Endothelial cell of umbilical vein (primary cell): ENCODE measurements at regions not wholly inside any gene's neighbourhood (a gene's known extent, or its start where the extent isn't known, plus 50 kb on each side); places are given as distances from the start of the nearest gene placed in this dataset.

Experiments used
- CTCF ChIP-seq, 2 donors: IDR thresholded peaks; 1 replicate in 1 of 2; 2 replicates in 1 of 2; pipeline ENCODE4 v1.5.1; 2011; ENCODE audit warnings: low read length in 2 of 2, mild to moderate bottlenecking in 2 of 2, moderate library complexity in 2 of 2, control low read depth in 1 of 2, inconsistent platforms in 1 of 2, low read depth in 1 of 2; ENCODE audit not compliant: insufficient read depth in 1 of 2; ENCODE audit errors: extremely low read depth in 1 of 2
- EZH2 ChIP-seq: IDR thresholded peaks from 2 replicates; pipeline ENCODE4 v1.6.1; 2012; ENCODE audit warnings: borderline replicate concordance, low read depth, mild to moderate bottlenecking, moderate library complexity, low read length, inconsistent platforms; ENCODE audit not compliant: severe bottlenecking
- FOS ChIP-seq: IDR thresholded peaks from 2 replicates; pipeline ENCODE4 v1.6.1; 2011; ENCODE audit warnings: mild to moderate bottlenecking, low read length, moderate library complexity, borderline replicate concordance; ENCODE audit not compliant: insufficient read depth
- GATA2 ChIP-seq: IDR thresholded peaks from 2 replicates; pipeline ENCODE4 v1.7.0; 2011; ENCODE audit warnings: low read depth, mild to moderate bottlenecking, moderate library complexity, mixed read lengths, low read length; ENCODE audit not compliant: insufficient read length, insufficient read depth
- JUN ChIP-seq: IDR thresholded peaks from 2 replicates; pipeline ENCODE4 v1.6.1; 2011; ENCODE audit warnings: borderline replicate concordance, low read depth; ENCODE audit not compliant: insufficient read length, insufficient read depth
- MAX ChIP-seq: IDR thresholded peaks from 2 replicates; pipeline ENCODE4 v1.6.1; 2011; ENCODE audit not compliant: insufficient read depth, insufficient read length
- MYC ChIP-seq: IDR thresholded peaks from one replicate; pipeline ENCODE4 v1.6.1; 2011; ENCODE audit warnings: mild to moderate bottlenecking, low read depth, low read length
- POLR2A ChIP-seq: IDR thresholded peaks from 2 replicates; pipeline ENCODE4 v1.6.1; 2012; ENCODE audit warnings: low read depth, mild to moderate bottlenecking, control low read depth, low read length
- POLR2AphosphoS5 ChIP-seq: IDR thresholded peaks from 2 replicates; pipeline ENCODE4 v1.6.1; 2012; ENCODE audit warnings: low read depth, mild to moderate bottlenecking, control low read depth, low read length, moderate library complexity; ENCODE audit not compliant: insufficient read depth

- no peak for TF ChIP-seq CTCF (IDR thresholded peaks at IDR 0.05; ENCODE audit: extremely low read depth in 1 of 2, insufficient read depth in 1 of 2, low read depth in 1 of 2, low read length in 2 of 2)
- TF ChIP-seq POLR2A = no peak
- no peak for TF ChIP-seq JUN
- no peak for TF ChIP-seq POLR2AphosphoS5
- TF ChIP-seq EZH2 = no peak
- TF ChIP-seq MAX = no peak
- TF ChIP-seq MYC = no peak
- no peak for TF ChIP-seq FOS
- no peak for TF ChIP-seq GATA2
Observed at GRCh38 chr12:89169321-89169720, 183.0 kb downstream of the DUSP6 start.
